ENCODE measurements at regions not wholly inside any gene's neighbourhood (a gene's known extent, or its start where the extent isn't known, plus 50 kb on each side); places are given as distances from the start of the nearest gene placed in this dataset.
A peak's percentile ranks its signal among the peaks of the same experiment; 100 is the strongest.

DNA sequence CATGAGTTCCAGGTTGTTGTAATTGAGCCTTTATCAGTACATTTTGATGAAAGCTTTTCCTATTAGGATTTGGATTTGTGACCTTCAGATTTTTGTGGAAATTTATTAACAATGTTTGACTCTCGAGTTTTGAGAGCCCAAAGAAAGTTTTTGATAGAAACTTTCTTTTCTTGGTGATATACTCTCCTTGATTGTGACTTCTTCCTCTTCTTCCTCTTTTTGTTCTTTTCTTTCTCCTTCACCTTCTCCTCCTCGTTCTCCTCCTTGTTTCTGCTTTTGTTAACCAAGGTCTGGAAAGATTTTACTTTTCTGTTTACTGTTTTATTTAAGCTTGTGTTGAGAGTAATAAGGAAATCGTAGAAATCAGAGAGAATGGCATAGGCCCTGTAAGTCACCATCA is 182.4 kb downstream of the TRIM27 start:
- DNase-seq: no peak

GRCh38 chr6:28742668-28743270 is 181.0 kb downstream of the TRIM27 start:
- DNase-seq: peak; percentile 74

DNA sequence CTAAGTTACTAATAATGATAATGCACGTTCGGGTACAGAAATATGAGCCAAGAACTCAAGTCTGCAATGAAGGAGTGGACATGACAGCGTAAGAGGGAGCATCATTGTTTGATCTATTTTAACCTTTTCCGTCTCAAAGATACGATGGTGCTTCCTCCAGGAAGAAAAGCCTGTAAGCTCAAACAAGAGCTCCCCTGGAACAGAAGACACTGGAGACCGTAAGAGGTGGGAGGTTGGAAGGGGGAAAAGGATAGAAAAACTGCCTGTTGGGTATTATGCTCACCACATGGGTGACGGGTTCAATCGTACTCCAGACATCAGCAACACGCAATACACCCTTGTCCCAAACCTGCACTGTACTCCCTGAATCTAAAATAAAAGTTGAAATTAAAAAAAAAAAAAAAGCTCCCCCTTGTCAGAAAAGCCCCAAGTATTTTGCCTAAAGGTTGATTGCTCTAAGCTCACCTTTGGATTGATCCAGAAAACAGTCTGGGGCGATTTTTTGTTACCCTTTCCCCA is 180.5 kb downstream of the TRIM27 start:
- peak; percentile 19 for DNase-seq

GRCh38 chr6:28747083-28747630 is 176.6 kb downstream of the TRIM27 start:
- DNase-seq: no peak

DNA sequence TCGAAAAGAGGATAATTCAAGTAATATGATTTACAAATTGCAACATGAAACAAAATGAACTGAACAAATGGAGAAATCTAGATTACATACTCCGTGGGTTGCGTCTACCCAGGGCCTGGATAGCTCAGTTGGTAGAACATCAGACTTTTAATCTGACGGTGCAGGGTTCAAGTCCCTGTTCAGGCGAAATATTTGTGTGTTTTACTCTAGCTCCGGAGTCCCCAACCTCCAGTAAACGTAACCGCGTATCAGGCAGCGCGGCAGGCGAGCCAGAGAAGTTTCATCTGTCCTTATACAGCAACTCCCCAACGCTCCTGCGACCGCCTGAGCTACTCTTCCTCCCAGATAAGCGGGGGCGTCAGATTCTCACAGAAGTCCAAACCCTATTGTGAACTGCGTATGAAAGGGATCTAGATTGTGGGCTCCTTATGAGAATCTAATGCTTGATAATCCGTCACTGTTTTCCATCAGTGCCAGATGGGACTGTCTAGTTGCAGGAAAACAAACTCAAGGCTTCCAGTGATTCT is 176.1 kb downstream of the TRIM27 start:
- peak; percentile 86 for DNase-seq

- no peak for DNase-seq
These were observed 175.6 kb downstream of the TRIM27 start for GRCh38 chr6:28748192-28748591.

DNA sequence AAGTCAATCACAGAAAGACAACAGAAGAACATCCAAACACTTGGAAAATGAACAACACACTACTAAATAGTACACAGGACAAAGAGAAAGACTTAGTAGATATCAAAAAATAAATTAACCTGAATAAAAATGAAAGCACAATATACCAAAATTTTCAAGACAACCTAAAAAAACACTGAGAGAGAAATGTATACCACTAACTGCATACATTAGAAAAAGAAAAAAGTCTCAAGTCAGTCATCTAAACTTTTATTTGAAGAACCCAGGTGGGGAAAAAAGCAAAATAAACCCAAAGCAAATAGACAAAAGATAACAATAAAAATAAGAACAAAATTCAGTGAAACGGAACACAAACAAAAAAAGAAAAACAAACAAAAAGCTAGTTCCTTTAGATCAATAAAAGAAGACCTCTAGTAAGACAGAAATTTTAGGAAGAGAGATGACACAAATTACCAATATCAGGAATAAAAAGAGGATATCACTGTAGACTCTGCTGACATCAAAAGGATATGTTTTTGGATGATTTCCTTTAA is 172.8 kb downstream of the TRIM27 start:
- DNase-seq: no peak

- DNase-seq: no peak
These were observed 172.3 kb downstream of the TRIM27 start for GRCh38 chr6:28751514-28751913.

DNA sequence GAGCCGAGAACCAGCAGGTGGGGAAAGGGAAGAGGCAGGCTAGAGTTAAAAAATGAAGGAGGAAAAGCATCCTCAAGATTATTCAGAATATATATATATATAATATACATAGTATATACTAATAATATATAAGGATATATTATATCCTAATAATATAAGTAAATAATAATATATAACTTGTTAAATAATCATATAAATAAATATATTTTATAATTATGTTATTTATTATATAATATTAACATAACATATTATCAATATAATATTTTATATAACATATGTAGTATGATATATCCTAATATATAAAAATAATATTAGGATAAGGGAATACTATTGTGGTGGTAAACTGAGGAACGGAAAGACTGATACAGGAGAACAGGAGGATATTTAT is 171.8 kb downstream of the TRIM27 start:
- DNase-seq: no peak

GRCh38 chr6:28757429-28758045 is 166.2 kb downstream of the TRIM27 start:
- DNase-seq: no peak

GRCh38 chr6:28758046-28758817 is 165.6 kb downstream of the TRIM27 start:
- no peak for DNase-seq

DNA sequence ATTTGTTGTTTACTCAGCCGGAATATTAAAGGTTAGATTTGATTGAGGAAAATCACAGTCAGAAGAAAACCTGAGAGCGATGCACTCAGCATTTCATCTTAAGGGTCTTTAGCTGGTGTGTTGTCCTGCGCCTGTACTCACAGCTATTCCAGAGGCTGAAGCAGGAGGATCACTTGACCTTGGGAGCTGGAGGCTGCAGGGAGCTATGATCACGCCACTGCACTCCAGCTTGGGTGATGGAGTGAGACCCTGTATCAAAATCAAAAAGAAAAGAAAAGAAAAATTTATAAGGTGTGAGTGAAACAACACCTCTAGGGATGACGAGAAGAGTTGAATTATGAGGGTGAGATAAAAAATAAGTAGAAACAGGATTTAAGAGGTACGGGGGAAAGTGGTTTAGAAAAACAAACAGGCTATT is 165.0 kb downstream of the TRIM27 start:
- no peak for DNase-seq

DNA sequence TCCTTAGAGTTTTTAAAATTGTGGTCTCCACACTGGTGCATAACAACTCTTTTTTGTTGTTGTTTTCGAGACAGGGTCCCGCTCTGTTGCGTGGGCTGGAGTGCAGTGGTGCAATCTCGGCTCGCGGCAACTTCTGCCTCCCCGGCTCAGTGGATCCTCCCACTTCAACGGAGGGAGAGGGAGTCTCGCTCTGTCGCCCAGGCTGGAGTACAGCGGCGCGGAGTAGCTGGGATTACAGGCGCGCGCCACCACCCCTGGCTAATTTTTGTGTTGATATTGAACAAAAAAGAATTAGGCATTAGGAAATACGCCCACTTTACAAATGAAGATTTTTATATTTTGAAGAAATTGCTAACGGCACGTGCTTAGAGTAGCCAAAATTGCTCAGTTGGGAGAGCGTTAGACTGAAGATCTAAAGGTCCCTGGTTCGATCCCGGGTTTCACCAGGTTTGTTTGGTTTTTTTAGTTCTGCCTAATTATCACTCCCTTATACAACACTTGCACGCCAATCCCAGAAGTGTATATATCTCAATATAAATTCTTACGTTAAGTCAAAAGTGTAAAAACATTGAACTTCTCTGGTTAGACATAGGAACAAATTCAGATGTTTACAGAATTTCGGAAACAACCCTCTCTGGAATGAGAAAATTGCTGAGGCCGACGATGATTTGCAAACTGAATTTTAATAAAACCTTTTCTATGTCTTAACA is 159.6 kb downstream of the TRIM27 start:
- no peak for DNase-seq

- no peak for DNase-seq
These were observed 159.0 kb downstream of the TRIM27 start for GRCh38 chr6:28764761-28765282.

- DNase-seq: no peak
These were observed 157.8 kb downstream of the TRIM27 start for GRCh38 chr6:28765978-28766351.

GRCh38 chr6:28766426-28766825 is 157.4 kb downstream of the TRIM27 start:
- DNase-seq: no peak

- DNase-seq: no peak
These were observed 156.7 kb downstream of the TRIM27 start for GRCh38 chr6:28767133-28767532.

DNA sequence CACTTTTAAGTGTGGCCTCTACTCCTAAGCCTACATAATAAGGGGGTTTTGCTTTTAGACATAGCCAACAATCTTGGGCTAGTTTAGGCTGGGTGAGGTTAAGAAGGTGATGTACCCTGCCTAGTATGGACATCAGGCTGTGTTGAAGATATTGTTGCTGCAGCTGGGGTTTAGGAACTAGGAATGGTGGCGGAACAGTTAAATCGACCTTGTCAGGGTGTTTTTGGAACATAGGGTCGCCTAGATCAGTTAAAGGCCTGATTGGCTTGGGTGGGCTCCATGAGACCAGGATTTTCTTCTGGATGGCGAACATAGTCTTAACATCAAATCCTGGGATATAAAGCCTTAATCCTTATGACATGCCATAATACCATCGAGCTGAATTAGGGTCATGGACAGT is 156.1 kb downstream of the TRIM27 start:
- no peak for DNase-seq

DNA sequence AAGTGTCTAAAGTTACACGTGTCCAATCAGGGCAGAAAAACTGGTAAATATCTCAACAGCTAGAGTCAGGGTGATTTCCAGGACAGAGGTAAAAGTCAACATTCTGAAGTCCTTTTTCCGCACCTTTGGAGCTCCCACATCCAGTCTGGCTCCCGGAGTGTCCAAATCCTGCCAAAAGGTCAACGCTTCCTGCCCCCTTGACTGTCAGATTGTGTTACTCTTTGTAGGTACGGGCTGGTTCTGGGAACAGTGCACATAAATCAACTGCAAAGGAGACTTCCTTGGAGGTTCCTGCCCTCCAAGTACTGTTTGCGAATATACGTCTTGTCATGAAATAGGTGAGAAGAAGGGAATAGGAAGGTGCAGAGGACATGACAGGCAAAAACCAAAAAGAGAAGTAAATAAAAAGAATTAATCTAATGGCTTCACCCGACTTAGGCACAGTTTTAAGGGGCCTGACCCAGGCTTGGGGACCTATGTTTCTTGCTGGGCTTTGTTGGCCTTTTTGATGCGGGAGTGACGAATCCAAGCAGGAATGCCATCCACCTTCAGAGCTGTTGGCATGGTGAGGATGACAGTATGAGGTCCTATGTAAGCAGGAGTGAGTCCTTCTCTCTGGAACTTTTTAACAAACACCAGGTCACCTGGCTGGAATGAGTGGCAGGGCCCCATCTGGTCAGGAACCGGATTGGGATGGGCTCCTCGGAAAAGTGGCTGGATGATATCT is 155.4 kb downstream of the TRIM27 start:
- DNase-seq: no peak

DNA sequence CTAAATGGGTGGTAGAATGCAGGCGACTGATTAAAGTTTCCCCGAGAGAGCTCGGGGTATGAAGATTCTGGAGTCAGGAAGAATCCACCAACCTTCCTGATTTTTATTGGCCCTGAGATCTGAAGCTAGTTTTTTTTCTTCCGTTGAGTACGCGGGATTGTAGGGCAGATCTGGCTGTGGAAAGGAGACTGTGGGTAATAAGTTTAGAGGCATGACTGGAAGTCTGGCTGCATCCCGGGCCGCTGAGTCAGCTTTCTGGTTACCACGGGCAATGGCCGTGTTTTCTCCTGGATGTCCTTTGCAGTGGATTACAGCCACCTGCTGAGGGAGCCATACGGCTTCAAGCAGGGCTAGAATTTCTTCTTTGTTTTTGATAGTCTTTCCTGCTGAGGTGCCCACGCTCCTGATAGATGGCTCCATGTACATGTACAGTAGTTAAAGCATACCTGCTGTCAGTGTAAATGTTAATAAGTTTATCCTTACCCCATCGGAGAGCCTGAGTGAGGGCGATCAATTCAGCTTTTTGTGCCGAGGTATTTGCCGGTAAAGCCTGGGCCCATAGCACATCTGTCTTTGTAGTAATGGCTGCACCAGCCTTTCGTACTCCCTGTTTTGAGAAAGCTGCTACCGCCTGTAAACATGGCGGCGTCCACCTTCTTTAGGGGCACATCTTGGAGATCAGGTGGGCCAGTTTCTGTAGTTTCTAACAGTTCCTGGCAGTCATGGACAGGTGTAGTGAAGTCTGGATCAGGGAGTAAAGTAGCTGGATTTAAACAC is 154.0 kb downstream of the TRIM27 start:
- DNase-seq: peak; percentile 72

DNA sequence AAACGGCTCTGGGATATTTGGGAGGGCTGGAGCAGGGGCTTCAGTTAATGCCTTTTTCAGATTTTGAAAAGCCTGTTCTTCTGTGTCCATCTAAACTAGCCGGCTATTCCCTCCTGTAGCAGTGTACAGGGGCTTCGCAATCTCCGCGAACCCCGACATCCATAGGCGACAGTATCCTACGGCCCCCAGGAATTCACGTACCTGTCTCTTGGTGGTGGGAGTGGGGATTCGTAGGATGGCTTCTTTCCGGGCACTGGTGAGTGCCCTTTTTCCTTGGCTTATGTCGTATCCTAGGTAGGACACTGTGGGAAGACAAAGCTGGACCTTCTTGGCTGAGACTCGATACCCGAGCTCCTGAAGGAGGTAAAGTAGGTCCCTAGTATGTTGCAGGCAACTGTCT is 153.1 kb downstream of the TRIM27 start:
- DNase-seq: no peak
